MM.1S (cell line): ENCODE measurements at regions not wholly inside any gene's neighbourhood (a gene's known extent, or its start where the extent isn't known, plus 50 kb on each side); places are given as distances from the start of the nearest gene placed in this dataset.

ENCODE experiments used
- EZH2 ChIP-seq: fragments of 300-600 bp; sonication (generic); optimal IDR thresholded peaks from 2 replicates; pipeline ENCODE3; 2017; ENCODE audit warnings: low read depth, mild to moderate bottlenecking, antibody characterized with exemption, low read length, mixed read lengths
- EZH2phosphoT487 ChIP-seq: fragments of 300-600 bp; sonication (generic); IDR thresholded peaks from 2 replicates; pipeline ENCODE4 v1.6.1; 2018; ENCODE audit warnings: antibody characterized with exemption, low read length
- TF ChIP-seq, protein P1 (sequence below): fragments of 300-600 bp; sonication (generic); IDR thresholded peaks from 2 replicates; pipeline ENCODE4 v1.5.1; 2016; ENCODE audit warnings: antibody characterized with exemption, low read length, mixed read lengths

DNA sequence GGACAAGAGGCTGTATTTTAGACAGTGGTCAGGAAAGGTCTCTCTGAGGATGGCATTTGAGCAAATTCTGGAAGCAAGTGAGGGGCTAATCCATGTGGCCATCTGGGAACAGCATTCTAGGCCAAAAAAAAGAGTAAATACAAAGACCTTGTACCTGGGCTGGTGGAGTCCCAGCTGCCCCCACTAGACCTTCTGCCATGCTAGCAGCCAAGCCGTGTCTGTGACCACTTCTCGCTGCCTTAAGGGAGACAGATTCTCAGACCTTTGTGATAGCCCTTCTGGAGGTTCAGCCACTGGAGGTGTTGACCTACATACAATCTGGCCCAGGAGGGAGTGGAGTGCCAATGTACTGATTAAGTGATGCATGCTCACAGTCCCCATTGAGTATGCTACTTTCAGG, 506.2 kb downstream of the MID1IP1 start:
- TF ChIP-seq, protein P1, sequence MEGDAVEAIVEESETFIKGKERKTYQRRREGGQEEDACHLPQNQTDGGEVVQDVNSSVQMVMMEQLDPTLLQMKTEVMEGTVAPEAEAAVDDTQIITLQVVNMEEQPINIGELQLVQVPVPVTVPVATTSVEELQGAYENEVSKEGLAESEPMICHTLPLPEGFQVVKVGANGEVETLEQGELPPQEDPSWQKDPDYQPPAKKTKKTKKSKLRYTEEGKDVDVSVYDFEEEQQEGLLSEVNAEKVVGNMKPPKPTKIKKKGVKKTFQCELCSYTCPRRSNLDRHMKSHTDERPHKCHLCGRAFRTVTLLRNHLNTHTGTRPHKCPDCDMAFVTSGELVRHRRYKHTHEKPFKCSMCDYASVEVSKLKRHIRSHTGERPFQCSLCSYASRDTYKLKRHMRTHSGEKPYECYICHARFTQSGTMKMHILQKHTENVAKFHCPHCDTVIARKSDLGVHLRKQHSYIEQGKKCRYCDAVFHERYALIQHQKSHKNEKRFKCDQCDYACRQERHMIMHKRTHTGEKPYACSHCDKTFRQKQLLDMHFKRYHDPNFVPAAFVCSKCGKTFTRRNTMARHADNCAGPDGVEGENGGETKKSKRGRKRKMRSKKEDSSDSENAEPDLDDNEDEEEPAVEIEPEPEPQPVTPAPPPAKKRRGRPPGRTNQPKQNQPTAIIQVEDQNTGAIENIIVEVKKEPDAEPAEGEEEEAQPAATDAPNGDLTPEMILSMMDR, result no peak
- TF ChIP-seq EZH2 (no peak), EZH2phosphoT487 (no peak)
